ENCODE measurements at regions not wholly inside any gene's neighbourhood (a gene's known extent, or its start where the extent isn't known, plus 50 kb on each side); places are given as distances from the start of the nearest gene placed in this dataset.

DNA sequence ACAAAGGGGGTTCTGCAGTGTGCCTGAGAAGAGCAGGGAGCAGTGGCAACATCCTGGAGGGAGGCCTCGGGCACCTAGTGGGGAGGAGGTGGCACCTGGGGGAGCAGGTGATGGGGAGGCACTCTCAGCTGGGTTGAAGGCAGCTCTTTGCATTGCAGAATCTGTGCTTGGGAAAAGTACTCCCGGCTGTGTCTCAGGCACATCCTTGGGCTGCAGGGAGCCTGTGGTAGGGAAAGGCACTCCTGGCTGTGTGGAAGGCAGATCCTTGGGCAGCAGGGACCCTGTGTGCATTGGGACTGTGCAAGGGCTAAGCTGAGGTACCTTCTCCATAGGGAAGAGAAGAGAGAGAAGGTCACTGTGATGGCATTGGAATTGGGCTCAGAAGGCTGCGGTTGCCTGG lies 52.8 kb upstream of the ANTXRL start:
- 68 to 72% methylated on average over 3 of the region's 3 CpGs for WGBS, 2 donors
- no peak overlapping the region for H3K27ac ChIP-seq
- no peak for DNase-seq (ENCODE audit: low spot score in 2 of 2)
- no peaks in the 10 kb centered on the region for H3K27me3 ChIP-seq
- H3K4me3 ChIP-seq: no peak overlapping the region
- no peaks in the 10 kb centered on the region for H3K36me3 ChIP-seq
- TF ChIP-seq, protein P1, sequence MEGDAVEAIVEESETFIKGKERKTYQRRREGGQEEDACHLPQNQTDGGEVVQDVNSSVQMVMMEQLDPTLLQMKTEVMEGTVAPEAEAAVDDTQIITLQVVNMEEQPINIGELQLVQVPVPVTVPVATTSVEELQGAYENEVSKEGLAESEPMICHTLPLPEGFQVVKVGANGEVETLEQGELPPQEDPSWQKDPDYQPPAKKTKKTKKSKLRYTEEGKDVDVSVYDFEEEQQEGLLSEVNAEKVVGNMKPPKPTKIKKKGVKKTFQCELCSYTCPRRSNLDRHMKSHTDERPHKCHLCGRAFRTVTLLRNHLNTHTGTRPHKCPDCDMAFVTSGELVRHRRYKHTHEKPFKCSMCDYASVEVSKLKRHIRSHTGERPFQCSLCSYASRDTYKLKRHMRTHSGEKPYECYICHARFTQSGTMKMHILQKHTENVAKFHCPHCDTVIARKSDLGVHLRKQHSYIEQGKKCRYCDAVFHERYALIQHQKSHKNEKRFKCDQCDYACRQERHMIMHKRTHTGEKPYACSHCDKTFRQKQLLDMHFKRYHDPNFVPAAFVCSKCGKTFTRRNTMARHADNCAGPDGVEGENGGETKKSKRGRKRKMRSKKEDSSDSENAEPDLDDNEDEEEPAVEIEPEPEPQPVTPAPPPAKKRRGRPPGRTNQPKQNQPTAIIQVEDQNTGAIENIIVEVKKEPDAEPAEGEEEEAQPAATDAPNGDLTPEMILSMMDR (IDR thresholded peaks at IDR 0.05): no peak
- TF ChIP-seq EP300 (IDR thresholded peaks at IDR 0.05) (no peak), POLR2A (IDR thresholded peaks at IDR 0.05) (no peak)
- H3K4me1 ChIP-seq: peaks cover 0 to under 1% (median 0%) of the 10 kb centered on the region in 4 donors
- peaks cover 0 to 6% (median 0%) of the 10 kb centered on the region in 4 donors for H3K9me3 ChIP-seq

DNA sequence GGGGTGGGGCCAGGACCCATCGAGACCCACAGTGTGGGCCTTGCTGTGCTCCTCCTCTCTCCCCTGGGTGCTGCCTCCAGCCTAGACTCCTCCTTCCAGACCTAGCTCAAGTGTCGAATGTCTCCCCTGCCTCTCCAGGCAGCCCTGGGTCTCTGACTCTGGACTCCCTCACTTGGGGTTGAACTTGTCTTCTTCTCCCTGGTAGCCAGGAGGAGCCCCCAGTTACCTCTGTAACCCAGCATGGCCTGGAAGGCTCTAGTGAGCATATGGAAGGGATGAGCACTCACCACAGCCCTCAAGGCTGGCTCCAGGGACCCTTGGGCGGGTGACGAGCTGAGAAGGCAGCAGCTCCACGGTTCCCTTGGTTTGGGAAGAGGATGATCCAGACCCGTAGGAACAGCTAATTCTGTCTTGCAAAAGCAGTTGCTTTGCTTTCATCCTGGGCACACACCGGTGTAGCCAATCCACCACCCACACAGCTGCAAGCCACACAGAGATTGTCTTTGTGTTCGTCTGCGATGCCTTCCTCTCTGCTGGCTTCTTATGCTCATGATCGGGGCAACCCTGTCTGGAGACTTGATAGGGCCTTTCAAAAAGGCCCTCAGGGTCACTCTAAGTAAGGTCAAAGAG lies 52.3 kb upstream of the ANTXRL start:
- Histone ChIP-seq H3K36me3 (no peaks in the 10 kb centered on the region), H3K4me3 (no peak overlapping the region), H3K27me3 (no peaks in the 10 kb centered on the region), H3K27ac (no peak overlapping the region), H3K9me3 (peaks cover 0 to 2% (median 0%) of the 10 kb centered on the region in 4 donors), H3K4me1 (no peaks in the 10 kb centered on the region)
- TF ChIP-seq, protein P1 (IDR thresholded peaks at IDR 0.05): no peak
- TF ChIP-seq EP300 (IDR thresholded peaks at IDR 0.05) (no peak), POLR2A (IDR thresholded peaks at IDR 0.05) (no peak)
- DNase-seq (ENCODE audit: low spot score in 2 of 2): no peak
- WGBS, 2 donors: 68 to 71% methylated on average over 7 to 10 of the region's 10 CpGs

DNA sequence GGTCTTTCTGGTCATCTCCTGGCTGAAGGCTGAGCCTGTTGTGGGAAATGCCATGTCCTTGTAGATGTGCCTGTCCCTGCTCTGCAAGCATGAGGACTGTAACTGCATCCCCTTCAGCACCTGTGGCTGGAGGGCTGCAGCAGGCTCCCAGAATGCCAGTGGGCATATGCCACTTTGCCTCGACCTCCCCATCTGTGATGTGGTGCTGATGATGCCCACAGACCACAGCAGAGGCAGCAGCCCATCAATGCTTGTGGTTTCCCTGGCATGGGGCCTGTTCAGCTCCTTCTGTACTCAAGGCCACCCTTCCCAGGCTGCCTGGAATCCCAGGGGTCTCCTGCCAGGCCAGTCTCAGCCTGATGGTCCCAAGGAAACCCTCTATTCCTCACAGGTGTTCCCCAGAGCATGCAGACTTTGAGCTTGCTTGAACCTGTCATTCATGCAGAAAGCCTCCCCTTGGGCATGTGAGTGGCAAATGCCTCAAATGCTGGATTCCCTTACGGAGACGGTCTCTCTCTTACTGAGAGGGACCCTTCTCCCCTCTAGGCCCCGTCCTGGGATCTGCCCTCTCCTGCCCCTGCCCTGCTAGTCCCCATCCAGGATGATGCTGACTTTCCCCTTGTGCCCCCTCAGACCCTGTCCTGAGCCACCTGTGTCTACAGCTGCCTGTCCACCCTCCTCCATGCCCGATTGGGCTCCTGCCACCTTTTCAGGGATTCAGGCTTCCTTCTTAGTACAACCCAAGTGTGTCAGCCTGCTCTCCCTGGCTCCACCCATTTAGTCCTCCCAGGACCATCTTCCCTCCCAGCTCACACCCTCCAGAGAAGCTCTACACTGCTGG lies 50.9 kb upstream of the ANTXRL start:
- WGBS, 2 donors: 85 to 90% methylated on average over 4 to 5 of the region's 5 CpGs
- TF ChIP-seq POLR2A (IDR thresholded peaks at IDR 0.05) (no peak), EP300 (IDR thresholded peaks at IDR 0.05) (no peak)
- TF ChIP-seq, protein P1 (IDR thresholded peaks at IDR 0.05): no peak
- Histone ChIP-seq H3K27me3 (no peaks in the 10 kb centered on the region), H3K9me3 (no peaks in the 10 kb centered on the region), H3K36me3 (no peaks in the 10 kb centered on the region), H3K4me1 (no peaks in the 10 kb centered on the region), H3K4me3 (no peak overlapping the region), H3K27ac (no peak overlapping the region)
- DNase-seq (ENCODE audit: low spot score in 2 of 2): no peak

DNA sequence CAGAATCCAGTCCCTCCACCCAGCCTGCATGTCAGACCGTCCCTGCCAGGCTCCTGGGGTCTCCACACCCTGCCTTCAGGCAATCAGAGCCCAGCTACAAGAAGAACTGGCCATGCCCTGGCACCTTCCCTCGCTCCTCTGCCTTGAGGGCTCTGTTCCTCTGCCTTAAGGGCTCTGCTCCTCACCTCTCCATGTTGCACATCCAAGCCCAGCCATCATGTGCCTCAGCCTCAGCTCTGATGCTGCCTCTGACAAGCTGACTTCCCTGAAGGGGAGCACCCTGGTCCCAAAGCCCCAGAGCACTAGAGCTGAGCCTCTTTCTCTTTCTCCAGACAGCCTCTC lies 50.3 kb upstream of the ANTXRL start:
- TF ChIP-seq, protein P1 (IDR thresholded peaks at IDR 0.05): no peak
- TF ChIP-seq EP300 (IDR thresholded peaks at IDR 0.05) (no peak), POLR2A (IDR thresholded peaks at IDR 0.05) (no peak)
- Histone ChIP-seq H3K27me3 (no peaks in the 10 kb centered on the region), H3K27ac (no peak overlapping the region), H3K36me3 (no peaks in the 10 kb centered on the region), H3K9me3 (peaks cover 0 to 4% (median under 1%) of the 10 kb centered on the region in 4 donors), H3K4me1 (no peaks in the 10 kb centered on the region), H3K4me3 (no peak overlapping the region)
- DNase-seq (ENCODE audit: low spot score in 2 of 2): no peak
- 82 to 84% methylated on average over 2 of the region's 2 CpGs for WGBS, 2 donors

Data from tibial nerve (tissue), 4 donors.